ENCODE measurements at regions not wholly inside any gene's neighbourhood (a gene's known extent, or its start where the extent isn't known, plus 50 kb on each side); places are given as distances from the start of the nearest gene placed in this dataset.
"Not testable (repeated sequence)": the region's sequence is repeated elsewhere in the genome, so short reads cannot be mapped to it uniquely, and the experiment has no call there.

DNA sequence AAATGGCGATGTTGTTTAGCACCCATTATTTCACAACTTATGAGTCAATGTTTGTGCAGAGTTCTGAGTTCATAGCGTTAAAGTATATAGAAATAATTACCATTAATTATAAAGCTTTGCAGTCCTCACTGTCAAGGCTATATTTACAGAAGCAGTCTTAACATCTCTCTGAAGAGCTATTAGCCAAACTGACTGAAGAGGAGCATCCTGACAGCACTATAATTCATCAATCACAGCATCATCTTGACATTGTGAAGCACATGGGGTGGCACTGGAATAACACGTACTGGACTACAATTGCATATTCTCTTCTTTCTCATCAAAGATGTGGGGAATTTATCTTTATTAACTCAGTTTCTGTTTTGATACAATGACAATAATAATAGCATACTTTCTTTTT, 260.6 kb upstream of the MME start:
- no peak for TF ChIP-seq CTCF (IDR thresholded peaks at IDR 0.05; ENCODE audit: control extremely low read depth, extremely low read depth, low read depth, missing control alignments)
- ChIA-PET CTCF (interaction anchor here (0.7 kb wide), 1 partner anchor 8 kb away, joined by 3 read pairs; no protein-coding TSS in a partner anchor), POLR2A (no interaction called here)
- DNase-seq (ENCODE audit: extremely low spot score) = no peak

- DNase-seq (ENCODE audit: extremely low spot score) = no peak
- POLR2A ChIA-PET = no interaction called here
- no peak for TF ChIP-seq CTCF (IDR thresholded peaks at IDR 0.05; ENCODE audit: control extremely low read depth, extremely low read depth, low read depth, missing control alignments)
- CTCF ChIA-PET = interaction anchor here (0.7 kb wide), 1 partner anchor 9 kb away, joined by 3 read pairs; no protein-coding TSS in a partner anchor
These were observed 261.4 kb upstream of the MME start for GRCh38 chr3:154818676-154819255.

- DNase-seq (ENCODE audit: extremely low spot score); CTCF ChIA-PET; POLR2A ChIA-PET: not testable (repeated sequence)
These were observed 270.1 kb upstream of the MME start for GRCh38 chr3:154810017-154810416.

GRCh38 chr3:154801729-154802128, 278.4 kb upstream of the MME start:
- DNase-seq (ENCODE audit: extremely low spot score) = no peak
- no peak for TF ChIP-seq CTCF (IDR thresholded peaks at IDR 0.05; ENCODE audit: control extremely low read depth, extremely low read depth, low read depth, missing control alignments)
- POLR2A ChIA-PET = no interaction called here

GRCh38 chr3:154799800-154800199, 280.3 kb upstream of the MME start:
- TF ChIP-seq CTCF (IDR thresholded peaks at IDR 0.05; ENCODE audit: control extremely low read depth, extremely low read depth, low read depth, missing control alignments) = no peak
- ChIA-PET POLR2A (no interaction called here), CTCF (no interaction called here)
- DNase-seq (ENCODE audit: extremely low spot score) = no peak

More at GRCh38 chr3:154801729-154802128, 278.4 kb upstream of the MME start:
- CTCF ChIA-PET = no interaction called here

GRCh38 chr3:154795582-154795981, 284.5 kb upstream of the MME start:
- DNase-seq (ENCODE audit: extremely low spot score) = no peak
- ChIA-PET POLR2A (no interaction called here), CTCF (interaction anchor here (1.4 kb wide), 1 partner anchor 20 kb away, joined by 4 read pairs; no protein-coding TSS in a partner anchor)
- no peak for TF ChIP-seq CTCF (IDR thresholded peaks at IDR 0.05; ENCODE audit: control extremely low read depth, extremely low read depth, low read depth, missing control alignments)

GRCh38 chr3:154794814-154795445, 285.2 kb upstream of the MME start:
- POLR2A ChIA-PET = no interaction called here
- no peak for TF ChIP-seq CTCF (IDR thresholded peaks at IDR 0.05; ENCODE audit: control extremely low read depth, extremely low read depth, low read depth, missing control alignments)
- CTCF ChIA-PET = interaction anchor here (1.4 to 1.7 kb wide), 3 partner anchors 14 to 32 kb away, joined by 4 to 5 read pairs (median 4); no protein-coding TSS in a partner anchor
- no peak for DNase-seq (ENCODE audit: extremely low spot score)

Data from GM10248 (cell line).